CD4-positive, alpha-beta memory T cell (primary cell): ENCODE measurements at regions not wholly inside any gene's neighbourhood (a gene's known extent, or its start where the extent isn't known, plus 50 kb on each side); places are given as distances from the start of the nearest gene placed in this dataset.

Source experiments
- CTCF ChIA-PET: fragments of 350-600 bp; sonication (Branson Sonifier 250); formaldehyde crosslinking; loops from one replicate; lab custom pipeline; 2021; ENCODE audit warnings: inconsistent platforms; ENCODE audit not compliant: partially characterized antibody; lab: Charles Lee
- POLR2A ChIA-PET: fragments of 350-600 bp; sonication (Branson Sonifier 250); formaldehyde crosslinking; loops from one replicate; lab custom pipeline; 2021; ENCODE audit not compliant: partially characterized antibody; lab: Charles Lee
- DNase-seq, 5 donors: peaks; one replicate each; pipeline versions ENCODE4 v3.0.0 to v3.0.0-alpha.2; 2020 to 2022; ENCODE audit warnings: mixed read lengths in 1 of 5
- H3K27ac ChIP-seq: one replicate; pipeline ENCODE4 v1.7.0; 2013; ENCODE audit warnings: low read depth, low read length
- H3K27me3 ChIP-seq: 2 replicates; pipeline ENCODE4 v1.7.0; 2013; ENCODE audit warnings: mild to moderate bottlenecking, low read length, moderate library complexity; ENCODE audit not compliant: insufficient read depth
- H3K36me3 ChIP-seq: 2 replicates; pipeline ENCODE4 v1.7.0; 2013; ENCODE audit warnings: mild to moderate bottlenecking, low read length, moderate library complexity; ENCODE audit not compliant: insufficient read depth
- H3K4me1 ChIP-seq: 2 replicates; pipeline ENCODE4 v1.7.0; 2013; ENCODE audit warnings: mild to moderate bottlenecking, low read length, moderate library complexity; ENCODE audit not compliant: insufficient read depth
- H3K4me3 ChIP-seq, 2 donors: one replicate each; pipeline ENCODE4 v1.7.0; 2013; ENCODE audit warnings: low read length in 2 of 2, mild to moderate bottlenecking in 1 of 2
- H3K9me3 ChIP-seq, 2 donors: one replicate each; pipeline ENCODE4 v1.7.0; 2013; ENCODE audit warnings: low read length in 2 of 2, control low read depth in 1 of 2; ENCODE audit not compliant: control insufficient read depth in 1 of 2
- H3K27ac Mint-ChIP-seq, 7 donors: one replicate each; pipeline ENCODE4 v1.8.0; 2020 to 2021; ENCODE audit warnings: mixed read lengths in 7 of 7, mild to moderate bottlenecking in 6 of 7, inconsistent platforms in 3 of 7, moderate library complexity in 3 of 7
- H3K27me3 Mint-ChIP-seq, 2 donors: one replicate each; pipeline ENCODE4 v1.8.0; 2020 to 2021; ENCODE audit warnings: mixed read lengths in 2 of 2
- H3K36me3 Mint-ChIP-seq, 2 donors: one replicate each; pipeline ENCODE4 v1.8.0; 2020 to 2021; ENCODE audit warnings: mixed read lengths in 2 of 2, inconsistent platforms in 1 of 2, mild to moderate bottlenecking in 1 of 2
- H3K4me1 Mint-ChIP-seq, 4 donors: one replicate each; pipeline ENCODE4 v1.8.0; 2020 to 2021; ENCODE audit warnings: mixed read lengths in 4 of 4, mild to moderate bottlenecking in 1 of 4
- H3K4me3 Mint-ChIP-seq, 8 donors: one replicate each; pipeline ENCODE4 v1.8.0; 2020 to 2021; ENCODE audit warnings: mixed read lengths in 8 of 8, mild to moderate bottlenecking in 7 of 8, moderate library complexity in 6 of 8, inconsistent platforms in 3 of 8
- H3K9me3 Mint-ChIP-seq, 8 donors: one replicate each; pipeline ENCODE4 v1.8.0; 2020 to 2021; ENCODE audit warnings: mixed read lengths in 8 of 8, mild to moderate bottlenecking in 5 of 8, inconsistent platforms in 3 of 8, moderate library complexity in 1 of 8
- intact Hi-C: fragments of 100-400 bp; cut with micrococcal nuclease; formaldehyde crosslinking; loops from one replicate; pipeline ENCODE4 v1.15.1; 2023

DNA sequence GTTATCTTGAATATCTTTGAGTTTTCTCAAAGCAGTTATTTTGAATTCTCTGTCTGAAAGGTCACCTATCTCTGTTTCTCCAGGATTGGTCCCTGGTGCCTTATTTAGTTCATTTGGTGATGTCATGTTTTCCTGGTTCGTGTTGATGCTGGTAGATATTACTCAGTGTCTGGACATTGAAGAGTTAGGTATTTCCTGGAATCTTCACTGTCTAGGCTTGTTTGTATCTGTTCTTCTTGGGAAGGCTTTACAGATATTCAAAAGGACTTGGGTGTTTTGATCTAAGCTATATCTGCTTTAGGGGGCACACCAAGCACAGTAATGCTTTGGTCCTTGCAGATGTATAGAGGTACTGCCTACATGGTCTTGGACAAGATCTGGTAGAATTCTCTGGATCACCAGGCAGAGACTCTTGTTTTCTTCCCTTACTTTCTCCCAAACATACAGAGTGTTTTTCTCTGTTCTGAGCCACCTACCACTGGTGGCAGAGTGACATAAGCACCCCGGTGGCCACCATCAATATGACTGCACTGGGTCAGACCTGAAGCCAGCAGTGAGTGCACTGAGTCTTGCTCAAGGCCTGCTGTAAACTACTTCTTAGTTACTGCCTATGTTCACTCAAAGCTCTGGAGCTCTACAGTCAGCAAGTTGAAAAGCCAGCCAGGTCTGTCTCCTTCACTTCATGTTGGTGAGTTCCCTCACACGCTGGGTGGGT, 193.5 kb upstream of the AMOT start:
- Mint-ChIP-seq H3K9me3 (peaks cover 0 to 6% (median 0%) of the 10 kb centered on the region in 8 donors), H3K4me1 (no peaks in the 10 kb centered on the region), H3K27ac (no peak overlapping the region), H3K36me3 (no peaks in the 10 kb centered on the region), H3K27me3 (no peaks in the 10 kb centered on the region), H3K4me3 (no peak overlapping the region)
- Histone ChIP-seq H3K27me3 (no peaks in the 10 kb centered on the region), H3K4me1 (no peaks in the 10 kb centered on the region), H3K27ac (no peak overlapping the region), H3K4me3 (no peak overlapping the region), H3K9me3 (no peaks in the 10 kb centered on the region), H3K36me3 (no peaks in the 10 kb centered on the region)
- ChIA-PET POLR2A (no interaction called here), CTCF (no interaction called here)
- no peak for DNase-seq
- intact Hi-C loops = no loop called here

DNA sequence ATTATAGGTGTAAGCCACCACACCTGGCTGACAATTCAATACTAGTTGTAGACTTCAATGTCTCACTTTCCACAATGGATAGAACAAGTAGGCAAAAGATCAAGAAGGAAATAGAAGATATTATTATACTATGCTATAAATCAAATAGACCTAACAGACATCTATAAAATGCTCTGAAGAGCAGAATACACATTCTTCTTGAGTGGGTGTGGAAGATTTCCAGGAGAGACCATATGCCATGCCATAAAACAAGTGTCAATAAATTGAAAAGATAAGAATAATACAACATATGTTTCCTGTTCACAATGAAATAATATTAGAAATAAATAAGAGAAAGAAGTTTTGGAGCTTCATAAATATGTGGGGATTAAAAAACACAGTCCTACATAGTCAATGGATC, 179.3 kb upstream of the AMOT start:
- no peak overlapping the region for H3K4me3 Mint-ChIP-seq
- H3K4me1 Mint-ChIP-seq = no peaks in the 10 kb centered on the region
- Histone ChIP-seq H3K4me1 (no peaks in the 10 kb centered on the region), H3K9me3 (no peaks in the 10 kb centered on the region), H3K36me3 (no peaks in the 10 kb centered on the region), H3K27me3 (no peaks in the 10 kb centered on the region), H3K4me3 (no peak overlapping the region), H3K27ac (no peak overlapping the region)
- intact Hi-C loops = no loop called here
- peaks cover 0 to 5% (median 0%) of the 10 kb centered on the region in 8 donors for H3K9me3 Mint-ChIP-seq
- no peak overlapping the region for H3K27ac Mint-ChIP-seq
- DNase-seq = no peak
- H3K36me3 Mint-ChIP-seq = no peaks in the 10 kb centered on the region
- CTCF ChIA-PET = no interaction called here
- H3K27me3 Mint-ChIP-seq = no peaks in the 10 kb centered on the region
- POLR2A ChIA-PET = no interaction called here

DNA sequence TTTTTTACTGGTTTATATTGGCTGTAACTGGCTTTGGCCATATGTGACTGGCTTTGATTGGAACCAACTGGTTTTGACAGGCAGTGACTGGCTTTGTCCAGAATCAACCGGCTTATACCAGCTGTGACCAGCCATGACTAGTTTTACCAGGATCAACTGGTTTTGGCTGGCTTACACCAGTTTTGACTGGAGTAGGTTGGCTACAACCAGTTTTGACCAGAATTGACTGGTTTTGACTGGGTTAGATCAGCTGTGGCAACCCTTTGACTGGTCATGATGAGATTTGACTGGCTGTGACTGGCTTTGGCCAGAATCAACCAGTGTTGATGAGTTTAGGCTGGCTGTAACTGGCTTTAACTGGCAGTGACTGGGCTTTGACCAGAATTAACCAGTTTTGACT, 169.2 kb upstream of the AMOT start:
- peaks cover 0 to 3% (median 0%) of the 10 kb centered on the region in 8 donors for H3K9me3 Mint-ChIP-seq
- Histone ChIP-seq H3K4me3 (no peak overlapping the region), H3K9me3 (no peaks in the 10 kb centered on the region), H3K27me3 (no peaks in the 10 kb centered on the region), H3K27ac (no peak overlapping the region), H3K36me3 (no peaks in the 10 kb centered on the region), H3K4me1 (no peaks in the 10 kb centered on the region)
- H3K4me3 Mint-ChIP-seq = no peak overlapping the region
- H3K27me3 Mint-ChIP-seq = no peaks in the 10 kb centered on the region
- no peak overlapping the region for H3K27ac Mint-ChIP-seq
- CTCF ChIA-PET = no interaction called here
- no peaks in the 10 kb centered on the region for H3K36me3 Mint-ChIP-seq
- DNase-seq = no peak
- POLR2A ChIA-PET = no interaction called here
- no peaks in the 10 kb centered on the region for H3K4me1 Mint-ChIP-seq
- intact Hi-C loops = no loop called here

DNA sequence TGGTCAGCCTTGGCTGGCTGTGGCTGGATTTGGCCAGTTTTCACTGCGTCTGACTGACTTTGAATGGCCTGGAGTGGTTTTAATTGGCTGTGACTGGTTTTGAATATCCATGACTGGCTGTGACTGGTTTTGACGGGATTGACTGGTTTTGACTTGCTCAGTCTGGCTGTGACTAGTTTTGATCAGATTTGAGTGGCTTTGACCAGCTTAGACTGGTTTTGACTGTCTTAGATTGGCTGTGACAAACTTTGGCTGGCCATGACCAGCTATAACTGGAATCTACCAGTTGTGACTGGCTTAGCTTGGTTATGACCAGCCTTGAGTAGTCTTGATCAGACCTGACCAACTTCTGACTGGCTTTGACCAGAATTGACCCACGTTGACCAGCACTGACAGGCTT, 168.4 kb upstream of the AMOT start:
- Histone ChIP-seq H3K4me3 (no peak overlapping the region), H3K36me3 (no peaks in the 10 kb centered on the region), H3K27ac (no peak overlapping the region), H3K4me1 (no peaks in the 10 kb centered on the region), H3K9me3 (no peaks in the 10 kb centered on the region), H3K27me3 (no peaks in the 10 kb centered on the region)
- Mint-ChIP-seq H3K27ac (no peak overlapping the region), H3K36me3 (no peaks in the 10 kb centered on the region), H3K27me3 (no peaks in the 10 kb centered on the region), H3K9me3 (peaks cover 0 to 3% (median 0%) of the 10 kb centered on the region in 8 donors), H3K4me1 (no peaks in the 10 kb centered on the region), H3K4me3 (no peak overlapping the region)
- CTCF ChIA-PET = no interaction called here
- no peak for DNase-seq
- intact Hi-C loops = no loop called here
- POLR2A ChIA-PET = no interaction called here

DNA sequence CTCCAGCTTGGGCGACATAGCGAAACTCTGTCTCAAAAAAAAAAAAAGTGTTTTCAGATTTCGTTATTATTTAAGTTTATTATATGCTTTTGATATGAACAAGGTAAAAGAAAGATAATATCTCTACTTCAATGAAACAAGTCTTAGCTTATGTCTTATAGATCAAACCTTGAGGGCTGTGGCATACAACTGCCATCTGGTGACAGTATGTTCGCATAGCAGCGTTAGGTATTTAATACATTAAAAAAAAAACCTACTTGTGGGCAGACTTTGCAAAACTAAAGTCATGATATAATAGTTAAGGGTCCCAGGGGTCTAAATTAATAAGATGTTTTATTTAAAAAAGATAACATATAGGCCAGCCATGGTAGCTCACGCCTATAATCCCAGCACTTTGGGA, 161.2 kb upstream of the AMOT start:
- H3K9me3 Mint-ChIP-seq = peaks cover 0 to 2% (median 0%) of the 10 kb centered on the region in 8 donors
- CTCF ChIA-PET = no interaction called here
- no peaks in the 10 kb centered on the region for H3K27me3 Mint-ChIP-seq
- no peak overlapping the region for H3K27ac Mint-ChIP-seq
- no peak overlapping the region for H3K4me3 Mint-ChIP-seq
- Histone ChIP-seq H3K36me3 (no peaks in the 10 kb centered on the region), H3K27ac (no peak overlapping the region), H3K4me3 (no peak overlapping the region), H3K27me3 (no peaks in the 10 kb centered on the region), H3K4me1 (no peaks in the 10 kb centered on the region), H3K9me3 (no peaks in the 10 kb centered on the region)
- H3K4me1 Mint-ChIP-seq = no peaks in the 10 kb centered on the region
- no peak for DNase-seq
- POLR2A ChIA-PET = no interaction called here
- no peaks in the 10 kb centered on the region for H3K36me3 Mint-ChIP-seq
- intact Hi-C loops = no loop called here

DNA sequence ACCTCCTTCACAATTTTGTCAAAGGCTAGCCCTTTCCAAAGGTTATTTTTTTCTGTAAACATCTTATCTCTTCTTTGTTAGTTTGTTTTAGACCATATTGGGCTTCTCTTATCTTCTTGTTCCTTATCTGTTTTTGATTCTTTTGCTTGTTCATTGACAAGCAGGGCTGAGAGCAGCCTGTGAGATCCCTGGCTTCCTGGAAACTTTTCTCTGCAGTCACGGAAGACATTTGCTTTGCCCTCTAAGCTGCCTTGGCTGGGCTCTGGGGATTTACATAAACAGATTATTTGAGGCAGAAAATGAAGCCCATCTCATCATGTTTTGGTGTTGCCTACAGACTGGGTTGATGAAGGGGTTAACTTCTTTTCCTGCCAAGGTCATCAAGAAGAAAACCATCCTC, 157.4 kb upstream of the AMOT start:
- no peak for DNase-seq
- CTCF ChIA-PET = no interaction called here

DNA sequence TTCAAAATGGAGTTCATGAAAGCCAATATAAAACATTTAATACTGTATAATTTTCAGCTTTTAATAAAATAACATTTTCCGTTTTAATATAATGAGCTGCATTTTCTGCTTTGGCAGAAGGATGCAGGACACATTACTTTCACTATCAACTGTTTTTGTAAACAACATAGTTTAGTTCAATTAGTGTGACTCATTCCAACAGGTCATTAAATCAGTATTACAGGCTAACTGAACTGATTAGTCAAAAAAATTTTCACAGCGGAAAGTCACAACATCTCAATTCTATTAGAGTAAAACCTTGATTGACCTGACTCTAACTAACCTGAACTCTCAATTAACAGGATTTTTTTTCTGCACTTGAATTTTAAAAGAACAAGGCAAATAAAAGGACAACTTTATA, 151.2 kb upstream of the AMOT start:
- Mint-ChIP-seq H3K4me1 (no peaks in the 10 kb centered on the region), H3K9me3 (no peaks in the 10 kb centered on the region), H3K36me3 (no peaks in the 10 kb centered on the region), H3K4me3 (no peak overlapping the region), H3K27ac (no peak overlapping the region), H3K27me3 (no peaks in the 10 kb centered on the region)
- Histone ChIP-seq H3K4me3 (no peak overlapping the region), H3K27me3 (no peaks in the 10 kb centered on the region), H3K27ac (no peak overlapping the region), H3K36me3 (no peaks in the 10 kb centered on the region), H3K9me3 (no peaks in the 10 kb centered on the region), H3K4me1 (no peaks in the 10 kb centered on the region)
- POLR2A ChIA-PET = no interaction called here
- intact Hi-C loops = no loop called here
- no peak for DNase-seq
- CTCF ChIA-PET = no interaction called here

More for the DNA sequence above, 157.4 kb upstream of the AMOT start:
- peaks cover 0 to 2% (median 0%) of the 10 kb centered on the region in 8 donors for H3K9me3 Mint-ChIP-seq
- H3K27me3 ChIP-seq = no peaks in the 10 kb centered on the region
- H3K4me1 Mint-ChIP-seq = no peaks in the 10 kb centered on the region
- H3K36me3 ChIP-seq = no peaks in the 10 kb centered on the region
- intact Hi-C loops = no loop called here
- H3K4me1 ChIP-seq = no peaks in the 10 kb centered on the region
- H3K36me3 Mint-ChIP-seq = no peaks in the 10 kb centered on the region
- H3K9me3 ChIP-seq = no peaks in the 10 kb centered on the region
- H3K27me3 Mint-ChIP-seq = no peaks in the 10 kb centered on the region
- no peak overlapping the region for H3K4me3 ChIP-seq
- POLR2A ChIA-PET = no interaction called here
- H3K27ac Mint-ChIP-seq = no peak overlapping the region
- H3K4me3 Mint-ChIP-seq = no peak overlapping the region
- no peak overlapping the region for H3K27ac ChIP-seq

DNA sequence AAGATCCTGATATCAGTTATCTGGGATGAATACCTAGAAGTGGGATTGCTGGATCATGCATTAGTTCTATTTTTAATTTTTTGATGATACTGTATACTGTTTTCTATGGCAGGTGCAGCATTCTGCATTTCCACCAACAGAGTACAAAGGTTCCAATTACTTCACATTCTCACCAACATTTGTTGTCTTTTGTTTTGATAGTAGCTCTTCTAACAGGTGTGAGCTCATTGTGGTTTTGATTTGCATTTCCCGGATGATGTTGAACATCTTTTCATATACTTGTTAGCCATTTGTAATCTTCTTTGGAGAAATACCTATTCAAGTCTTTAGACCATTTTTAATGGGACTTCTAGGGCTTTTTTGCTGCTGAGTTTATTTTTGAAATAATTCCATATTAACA, 139.2 kb upstream of the AMOT start:
- Mint-ChIP-seq H3K9me3 (peaks cover 0 to 2% (median 0%) of the 10 kb centered on the region in 8 donors), H3K4me3 (no peak overlapping the region), H3K27me3 (no peaks in the 10 kb centered on the region), H3K4me1 (no peaks in the 10 kb centered on the region), H3K36me3 (no peaks in the 10 kb centered on the region), H3K27ac (no peak overlapping the region)
- CTCF ChIA-PET = no interaction called here
- Histone ChIP-seq H3K36me3 (no peaks in the 10 kb centered on the region), H3K27ac (no peak overlapping the region), H3K4me1 (no peaks in the 10 kb centered on the region), H3K9me3 (no peaks in the 10 kb centered on the region), H3K27me3 (no peaks in the 10 kb centered on the region), H3K4me3 (no peak overlapping the region)
- no peak for DNase-seq
- intact Hi-C loops = no loop called here
- POLR2A ChIA-PET = no interaction called here
